Activated CD8-positive, alpha-beta memory T cell treated with anti-CD3 and anti-CD28 coated beads, Interleukin-2, amount 50 U/mL, for 48 hours (primary cell): ENCODE measurements at regions not wholly inside any gene's neighbourhood (a gene's known extent, or its start where the extent isn't known, plus 50 kb on each side); places are given as distances from the start of the nearest gene placed in this dataset.

Source experiments
- DNase-seq: peaks from one replicate; pipeline ENCODE4 v3.0.0-alpha.2; 2020

- no peak for DNase-seq
Observed at GRCh38 chr1:60141276-60141675, 67.7 kb upstream of the C1orf87 start.

GRCh38 chr1:60137406-60137805 lies 63.8 kb upstream of the C1orf87 start:
- DNase-seq = no peak

- no peak for DNase-seq
Observed at GRCh38 chr1:60136395-60136794, 62.8 kb upstream of the C1orf87 start.

GRCh38 chr1:60134716-60135115 lies 61.1 kb upstream of the C1orf87 start:
- no peak for DNase-seq

- DNase-seq = no peak
Observed at GRCh38 chr1:60133848-60134247, 60.3 kb upstream of the C1orf87 start.

- DNase-seq = no peak
Observed at GRCh38 chr1:60133000-60133673, 59.6 kb upstream of the C1orf87 start.

- DNase-seq = no peak
Observed at GRCh38 chr1:60132108-60132507, 58.5 kb upstream of the C1orf87 start.

GRCh38 chr1:60130703-60131102 lies 57.1 kb upstream of the C1orf87 start:
- no peak for DNase-seq

- no peak for DNase-seq
Observed at GRCh38 chr1:60129911-60130310, 56.3 kb upstream of the C1orf87 start.

- DNase-seq = no peak
Observed at GRCh38 chr1:60126723-60127122, 53.2 kb upstream of the C1orf87 start.
